CD8-positive, alpha-beta memory T cell (primary cell): ENCODE measurements at regions not wholly inside any gene's neighbourhood (a gene's known extent, or its start where the extent isn't known, plus 50 kb on each side); places are given as distances from the start of the nearest gene placed in this dataset.

Experiments used
- CTCF ChIA-PET: fragments of 350-600 bp; sonication (Branson Sonifier 250); formaldehyde crosslinking; loops from one replicate; lab custom pipeline; 2021; ENCODE audit warnings: antibody characterized with exemption; lab: Charles Lee
- POLR2A ChIA-PET: fragments of 350-600 bp; sonication (Branson Sonifier 250); formaldehyde crosslinking; loops from one replicate; lab custom pipeline; 2021; ENCODE audit warnings: antibody characterized with exemption; lab: Charles Lee
- DNase-seq, 5 donors: peaks; one replicate each; pipeline versions ENCODE4 v3.0.0 to v3.0.0-alpha.2; 2020 to 2022; ENCODE audit warnings: mixed read lengths in 1 of 5
- H3K27ac ChIP-seq: one replicate; pipeline ENCODE4 v1.7.0; 2013; ENCODE audit warnings: low read depth, mild to moderate bottlenecking, low read length, moderate library complexity
- H3K27me3 ChIP-seq: 2 replicates; pipeline ENCODE4 v1.7.0; 2013; ENCODE audit warnings: low read length, mild to moderate bottlenecking; ENCODE audit not compliant: insufficient read depth, poor library complexity, severe bottlenecking
- H3K36me3 ChIP-seq: 2 replicates; pipeline ENCODE4 v1.7.0; 2013; ENCODE audit warnings: mild to moderate bottlenecking, low read length, moderate library complexity; ENCODE audit not compliant: insufficient read depth
- H3K4me1 ChIP-seq: 2 replicates; pipeline ENCODE4 v1.7.0; 2013; ENCODE audit warnings: mild to moderate bottlenecking, low read length, moderate library complexity; ENCODE audit not compliant: insufficient read depth
- H3K4me3 ChIP-seq: 2 replicates; pipeline ENCODE4 v1.7.0; 2013; ENCODE audit warnings: mild to moderate bottlenecking, low read length
- H3K9me3 ChIP-seq: 2 replicates; pipeline ENCODE4 v1.7.0; 2013; ENCODE audit warnings: mild to moderate bottlenecking, low read length
- H3K27ac Mint-ChIP-seq, 8 donors: one replicate each; pipeline ENCODE4 v1.8.0; 2020 to 2021; ENCODE audit warnings: mixed read lengths in 8 of 8, mild to moderate bottlenecking in 6 of 8, inconsistent platforms in 3 of 8, moderate library complexity in 3 of 8
- H3K27me3 Mint-ChIP-seq, 2 donors: one replicate each; pipeline ENCODE4 v1.8.0; 2020 to 2021; ENCODE audit warnings: mixed read lengths in 2 of 2, mild to moderate bottlenecking in 1 of 2, moderate library complexity in 1 of 2
- H3K36me3 Mint-ChIP-seq, 3 donors: one replicate each; pipeline ENCODE4 v1.8.0; 2020 to 2021; ENCODE audit warnings: mixed read lengths in 3 of 3, inconsistent platforms in 1 of 3, mild to moderate bottlenecking in 1 of 3
- H3K4me1 Mint-ChIP-seq, 3 donors: one replicate each; pipeline ENCODE4 v1.8.0; 2020 to 2021; ENCODE audit warnings: mixed read lengths in 3 of 3, inconsistent platforms in 1 of 3, mild to moderate bottlenecking in 1 of 3
- H3K4me3 Mint-ChIP-seq, 7 donors: one replicate each; pipeline ENCODE4 v1.8.0; 2020 to 2021; ENCODE audit warnings: mixed read lengths in 7 of 7, mild to moderate bottlenecking in 6 of 7, moderate library complexity in 4 of 7, inconsistent platforms in 2 of 7
- H3K9me3 Mint-ChIP-seq, 5 donors: one replicate each; pipeline ENCODE4 v1.8.0; 2020 to 2022; ENCODE audit warnings: mixed read lengths in 5 of 5, mild to moderate bottlenecking in 3 of 5, moderate library complexity in 2 of 5, inconsistent platforms in 1 of 5

GRCh38 chr14:59125156-59125555 is 63.3 kb upstream of the DAAM1 start:
- Histone ChIP-seq H3K4me3 (no peak overlapping the region), H3K27me3 (no peaks in the 10 kb centered on the region), H3K36me3 (no peaks in the 10 kb centered on the region), H3K4me1 (no peaks in the 10 kb centered on the region), H3K27ac (no peak overlapping the region), H3K9me3 (no peaks in the 10 kb centered on the region)
- Mint-ChIP-seq H3K9me3 (no peaks in the 10 kb centered on the region), H3K27me3 (peaks cover 9 to 66% of the 10 kb centered on the region in 2 donors), H3K27ac (no peak overlapping the region), H3K36me3 (no peaks in the 10 kb centered on the region), H3K4me3 (no peak overlapping the region), H3K4me1 (no peaks in the 10 kb centered on the region)
- CTCF ChIA-PET = interaction anchor here (1.4 to 7.2 kb wide), 3 partner anchors 12 to 451 kb away, joined by 3 to 38 read pairs (median 15); partner anchors contain the start of gene CCDC175
- POLR2A ChIA-PET = no interaction called here
- DNase-seq = no peak

- DNase-seq = peak in 4 of 5 donors; percentile 7 to 51 (median 48)
- Mint-ChIP-seq H3K9me3 (no peaks in the 10 kb centered on the region), H3K4me3 (no peak overlapping the region), H3K27ac (no peak overlapping the region), H3K4me1 (no peaks in the 10 kb centered on the region), H3K36me3 (no peaks in the 10 kb centered on the region), H3K27me3 (peaks cover 9 to 61% of the 10 kb centered on the region in 2 donors)
- Histone ChIP-seq H3K27me3 (no peaks in the 10 kb centered on the region), H3K27ac (no peak overlapping the region), H3K36me3 (no peaks in the 10 kb centered on the region), H3K9me3 (no peaks in the 10 kb centered on the region), H3K4me1 (no peaks in the 10 kb centered on the region), H3K4me3 (no peak overlapping the region)
- ChIA-PET POLR2A (no interaction called here), CTCF (interaction anchor here (0.7 to 7.2 kb wide), 8 partner anchors 9 to 838 kb away, joined by 3 to 38 read pairs (median 4); partner anchors contain the start of gene CCDC175)
Measured at GRCh38 chr14:59126714-59127436, 61.6 kb upstream of the DAAM1 start.

- Histone ChIP-seq H3K36me3 (no peaks in the 10 kb centered on the region), H3K4me3 (no peak overlapping the region), H3K4me1 (no peaks in the 10 kb centered on the region), H3K9me3 (no peaks in the 10 kb centered on the region), H3K27me3 (no peaks in the 10 kb centered on the region), H3K27ac (no peak overlapping the region)
- Mint-ChIP-seq H3K4me1 (no peaks in the 10 kb centered on the region), H3K36me3 (no peaks in the 10 kb centered on the region), H3K9me3 (no peaks in the 10 kb centered on the region), H3K4me3 (no peak overlapping the region), H3K27ac (no peak overlapping the region), H3K27me3 (peaks cover 9 to 61% of the 10 kb centered on the region in 2 donors)
- POLR2A ChIA-PET = no interaction called here
- CTCF ChIA-PET = interaction anchor here (0.9 to 7.2 kb wide), 5 partner anchors 8 to 837 kb away, joined by 3 to 38 read pairs (median 5); partner anchors contain the start of gene CCDC175
- DNase-seq = peak in 1 of 5 donors; percentile 2
Measured at GRCh38 chr14:59127437-59127732, 61.1 kb upstream of the DAAM1 start.

DNA sequence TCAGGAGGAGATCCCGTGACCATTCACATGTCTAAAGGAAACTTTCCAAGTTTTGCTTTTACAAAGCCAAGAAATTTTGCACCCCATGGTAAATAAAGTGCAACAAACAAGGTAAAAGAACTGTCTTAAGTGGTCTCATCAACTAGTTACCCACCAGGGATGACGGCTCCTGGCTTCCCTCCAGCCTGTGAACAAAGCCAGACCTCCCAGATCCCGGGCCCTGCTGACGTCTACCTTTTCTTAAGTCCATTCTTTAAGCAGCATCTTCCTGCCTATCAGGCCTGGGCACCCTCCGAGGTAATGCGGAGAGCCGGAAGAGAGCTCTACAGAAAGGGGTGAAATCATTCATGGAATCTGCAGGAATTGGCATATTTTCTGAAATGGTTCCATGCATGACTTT is 58.0 kb upstream of the DAAM1 start:
- Histone ChIP-seq H3K27ac (no peak overlapping the region), H3K4me3 (no peak overlapping the region), H3K4me1 (no peaks in the 10 kb centered on the region), H3K27me3 (no peaks in the 10 kb centered on the region), H3K36me3 (no peaks in the 10 kb centered on the region), H3K9me3 (no peaks in the 10 kb centered on the region)
- Mint-ChIP-seq H3K9me3 (no peaks in the 10 kb centered on the region), H3K4me3 (no peak overlapping the region), H3K36me3 (no peaks in the 10 kb centered on the region), H3K4me1 (no peaks in the 10 kb centered on the region), H3K27ac (no peak overlapping the region), H3K27me3 (peaks cover 5 to 47% of the 10 kb centered on the region in 2 donors)
- ChIA-PET CTCF (interaction anchor here (2.4 to 3.8 kb wide), 2 partner anchors 314 to 447 kb away, joined by 9 to 21 read pairs; partner anchors contain the start of gene CCDC175), POLR2A (no interaction called here)
- no peak for DNase-seq

- CTCF ChIA-PET = no interaction called here
- no peak overlapping the region for H3K4me3 Mint-ChIP-seq
- H3K27ac ChIP-seq = no peak overlapping the region
- H3K9me3 Mint-ChIP-seq = no peaks in the 10 kb centered on the region
- POLR2A ChIA-PET = no interaction called here
- H3K4me1 ChIP-seq = no peaks in the 10 kb centered on the region
- peaks cover 6 to 39% of the 10 kb centered on the region in 2 donors for H3K27me3 Mint-ChIP-seq
- H3K27ac Mint-ChIP-seq = no peak overlapping the region
- no peaks in the 10 kb centered on the region for H3K9me3 ChIP-seq
- no peaks in the 10 kb centered on the region for H3K36me3 ChIP-seq
- H3K4me3 ChIP-seq = no peak overlapping the region
- no peak for DNase-seq
- H3K27me3 ChIP-seq = no peaks in the 10 kb centered on the region
- no peaks in the 10 kb centered on the region for H3K4me1 Mint-ChIP-seq
- H3K36me3 Mint-ChIP-seq = no peaks in the 10 kb centered on the region
Measured at GRCh38 chr14:59131938-59132795, 56.3 kb upstream of the DAAM1 start.

- CTCF ChIA-PET = interaction anchor here (1.6 to 2.6 kb wide), 2 partner anchors 311 to 444 kb away, joined by 8 to 11 read pairs; partner anchors contain the start of gene CCDC175
- Histone ChIP-seq H3K27me3 (no peaks in the 10 kb centered on the region), H3K36me3 (no peaks in the 10 kb centered on the region), H3K27ac (no peak overlapping the region), H3K9me3 (no peaks in the 10 kb centered on the region), H3K4me1 (no peaks in the 10 kb centered on the region), H3K4me3 (no peak overlapping the region)
- peaks cover 2 to 36% of the 10 kb centered on the region in 2 donors for H3K27me3 Mint-ChIP-seq
- POLR2A ChIA-PET = no interaction called here
- H3K9me3 Mint-ChIP-seq = no peaks in the 10 kb centered on the region
- no peak for DNase-seq
- no peak overlapping the region for H3K27ac Mint-ChIP-seq
- H3K4me1 Mint-ChIP-seq = no peaks in the 10 kb centered on the region
- no peaks in the 10 kb centered on the region for H3K36me3 Mint-ChIP-seq
- no peak overlapping the region for H3K4me3 Mint-ChIP-seq
Measured at GRCh38 chr14:59132796-59133494, 55.5 kb upstream of the DAAM1 start.

GRCh38 chr14:59133709-59134108 is 54.8 kb upstream of the DAAM1 start:
- no peaks in the 10 kb centered on the region for H3K4me1 ChIP-seq
- Mint-ChIP-seq H3K27me3 (peaks cover 2 to 32% of the 10 kb centered on the region in 2 donors), H3K27ac (peak overlapping the region in 1 of 8 donors; percentile 41), H3K4me3 (no peak overlapping the region), H3K36me3 (no peaks in the 10 kb centered on the region), H3K9me3 (no peaks in the 10 kb centered on the region), H3K4me1 (no peaks in the 10 kb centered on the region)
- no peaks in the 10 kb centered on the region for H3K27me3 ChIP-seq
- H3K4me3 ChIP-seq = no peak overlapping the region
- no peaks in the 10 kb centered on the region for H3K9me3 ChIP-seq
- ChIA-PET POLR2A (no interaction called here), CTCF (interaction anchor here (1.6 to 2.6 kb wide), 2 partner anchors 311 to 443 kb away, joined by 8 to 11 read pairs; partner anchors contain the start of gene CCDC175)
- H3K27ac ChIP-seq = no peak overlapping the region
- H3K36me3 ChIP-seq = no peaks in the 10 kb centered on the region
- DNase-seq = no peak
